SH-SY5Y (cell line): ENCODE measurements at regions not wholly inside any gene's neighbourhood (a gene's known extent, or its start where the extent isn't known, plus 50 kb on each side); places are given as distances from the start of the nearest gene placed in this dataset.

Experiments used
- GATA2 ChIP-seq: IDR thresholded peaks from 2 replicates; pipeline ENCODE4 v1.6.1; 2011; ENCODE audit warnings: mild to moderate bottlenecking, low read depth, low read length
- GATA3 ChIP-seq: IDR thresholded peaks from 2 replicates; pipeline ENCODE4 v1.6.1; 2011; ENCODE audit warnings: low read depth, mild to moderate bottlenecking, low read length, moderate library complexity

- no peak for TF ChIP-seq GATA2
- no peak for TF ChIP-seq GATA3
Observed at GRCh38 chr3:146834917-146835316, 229.8 kb upstream of the PLSCR5 start.

GRCh38 chr3:146832857-146833458 lies 227.8 kb upstream of the PLSCR5 start:
- TF ChIP-seq GATA3 (no peak), GATA2 (no peak)

- TF ChIP-seq GATA3: no peak
- no peak for TF ChIP-seq GATA2
Observed at GRCh38 chr3:146831659-146832058, 226.5 kb upstream of the PLSCR5 start.

- no peak for TF ChIP-seq GATA3
Observed at GRCh38 chr3:146830231-146830630, 225.1 kb upstream of the PLSCR5 start.

GRCh38 chr3:146827836-146828235 lies 222.7 kb upstream of the PLSCR5 start:
- TF ChIP-seq GATA3: no peak
- TF ChIP-seq GATA2: no peak

GRCh38 chr3:146823622-146824021 lies 218.5 kb upstream of the PLSCR5 start:
- no peak for TF ChIP-seq GATA3
- TF ChIP-seq GATA2: no peak

DNA sequence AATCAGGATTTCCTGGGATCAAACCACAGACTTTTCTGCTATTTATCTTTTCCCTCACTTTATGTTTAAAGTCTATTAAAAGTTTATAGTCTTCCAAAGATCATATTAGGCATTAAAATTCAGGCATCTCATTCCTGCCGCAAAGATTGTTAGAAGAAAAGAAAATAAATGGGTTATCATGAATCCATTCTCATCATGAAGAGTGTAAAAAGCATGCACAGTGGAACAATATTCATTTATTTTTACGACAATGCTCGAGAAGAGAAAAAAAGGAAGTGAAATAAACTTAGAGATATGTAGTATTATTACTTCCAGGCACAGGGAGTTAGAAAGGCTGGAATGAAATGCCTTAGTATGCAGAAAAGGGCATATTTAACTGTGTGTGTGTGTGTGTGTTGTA lies 213.7 kb upstream of the PLSCR5 start:
- TF ChIP-seq GATA2 (no peak), GATA3 (no peak)

GRCh38 chr3:146818301-146818700 lies 213.2 kb upstream of the PLSCR5 start:
- TF ChIP-seq GATA3 (no peak), GATA2 (no peak)

DNA sequence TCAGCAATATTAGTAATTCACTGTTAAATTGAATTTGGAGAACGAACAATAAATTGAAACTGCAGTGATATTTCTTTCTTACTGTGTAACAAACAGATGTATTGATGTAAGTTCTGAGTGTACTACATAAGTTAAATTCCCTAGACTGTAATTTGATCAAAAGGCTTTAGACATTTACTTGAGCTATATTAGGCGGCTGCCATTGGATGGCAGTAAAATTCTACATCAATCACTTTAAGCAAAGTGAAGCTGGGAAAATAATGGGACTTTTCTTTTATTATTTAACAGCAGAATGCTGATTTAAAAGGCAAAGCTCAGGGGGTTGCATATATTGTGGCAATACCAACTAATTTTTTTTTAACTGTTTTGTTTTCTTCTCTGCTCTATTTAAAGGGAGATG lies 212.6 kb upstream of the PLSCR5 start:
- TF ChIP-seq GATA2 (no peak), GATA3 (no peak)

DNA sequence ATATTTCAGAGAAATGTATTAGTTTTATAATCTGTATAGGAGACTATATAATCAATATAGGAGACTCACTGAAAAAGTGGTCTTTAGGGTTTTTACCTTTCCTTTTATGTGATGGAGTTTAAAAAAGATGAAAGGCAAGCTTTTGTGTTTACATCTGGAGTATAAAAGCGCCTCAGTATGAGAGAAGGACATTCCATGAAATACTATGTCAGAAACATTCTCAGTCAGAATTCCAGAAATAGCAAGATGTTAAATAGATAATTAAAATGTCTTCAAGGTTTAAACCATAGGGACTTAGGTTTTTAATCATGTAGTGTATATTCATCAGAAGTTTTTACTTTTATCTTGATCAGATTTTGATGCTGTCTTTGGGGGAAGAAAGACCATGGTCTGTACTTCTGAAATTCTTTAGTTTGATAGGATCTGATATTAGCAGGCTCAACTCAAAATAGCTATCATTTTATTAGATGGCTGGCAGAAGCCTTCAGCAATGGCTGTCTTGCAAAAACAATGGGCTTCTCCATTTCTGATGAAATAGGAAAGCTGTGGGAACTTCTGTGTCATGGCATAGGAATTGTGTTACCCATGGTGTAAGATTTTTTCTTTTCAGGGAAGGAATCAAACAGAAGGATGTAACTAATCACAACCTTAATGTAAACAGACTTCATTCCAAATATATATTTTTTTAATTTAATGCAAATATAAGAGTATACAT lies 209.6 kb upstream of the PLSCR5 start:
- TF ChIP-seq GATA3 (no peak), GATA2 (no peak)

GRCh38 chr3:146813496-146813895 lies 208.3 kb upstream of the PLSCR5 start:
- TF ChIP-seq GATA2: no peak
- TF ChIP-seq GATA3: no peak

- TF ChIP-seq GATA3: no peak
Observed at GRCh38 chr3:146803745-146804144, 198.6 kb upstream of the PLSCR5 start.

DNA sequence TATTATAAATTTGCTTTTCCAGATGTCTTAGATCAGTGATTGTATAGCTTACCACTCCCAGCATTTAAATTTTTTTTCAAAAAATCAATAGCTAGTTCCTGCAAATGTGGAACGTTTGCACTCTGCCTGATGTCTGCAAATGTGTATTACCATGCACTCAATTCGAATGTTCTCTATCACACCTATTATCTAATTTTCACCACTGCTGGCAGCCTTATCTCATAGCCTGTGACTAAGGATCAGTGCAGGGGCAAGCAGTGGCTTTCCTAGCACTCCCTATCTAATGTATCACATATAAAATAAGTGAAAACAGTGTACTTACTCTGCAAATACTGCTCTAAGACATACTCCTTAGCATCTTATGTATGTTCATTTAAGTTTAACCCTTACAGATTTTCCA lies 196.3 kb upstream of the PLSCR5 start:
- 0 out of 2 replicates have a peak, but pooled peaks have one; percentile 24 for TF ChIP-seq GATA2
- 0 out of 2 replicates have a peak, but pooled peaks have one; percentile 31 for TF ChIP-seq GATA3

GRCh38 chr3:146800484-146800883 lies 195.3 kb upstream of the PLSCR5 start:
- TF ChIP-seq GATA3 (no peak), GATA2 (no peak)

- TF ChIP-seq GATA2 (no peak), GATA3 (no peak)
Observed at GRCh38 chr3:146796078-146796477, 190.9 kb upstream of the PLSCR5 start.
